Brain microvascular endothelial cell (primary cell): ENCODE measurements at regions not wholly inside any gene's neighbourhood (a gene's known extent, or its start where the extent isn't known, plus 50 kb on each side); places are given as distances from the start of the nearest gene placed in this dataset.

Experiments
- DNase-seq: peaks from one replicate; pipeline ENCODE4 v3.0.0-alpha.2; 2020
- H3K27ac ChIP-seq: fragments of 250-450 bp; sonication (Bioruptor Pico); 2 replicates; pipeline ENCODE4 v1.5.1; 2020; ENCODE audit warnings: mild to moderate bottlenecking, moderate library complexity
- H3K27me3 ChIP-seq: fragments of 250-450 bp; sonication (Bioruptor Pico); replicated peaks from 2 replicates; pipeline ENCODE4 v1.5.1; 2020; ENCODE audit warnings: mild to moderate bottlenecking
- H3K36me3 ChIP-seq: fragments of 250-450 bp; sonication (Bioruptor Pico); replicated peaks from 2 replicates; pipeline ENCODE4 v1.5.1; 2020; ENCODE audit warnings: mild to moderate bottlenecking
- H3K4me3 ChIP-seq: 2 replicates; pipeline ENCODE4 v1.5.1; 2011; ENCODE audit warnings: low read depth, mild to moderate bottlenecking, control low read depth, low read length, moderate library complexity
- in situ Hi-C: cut with HindIII; loops from 2 replicates; pipeline ENCODE4 v1.10.0; 2017; ENCODE audit warnings: low sequenced_read_pairs, low pct_ligation_motif_present
- TF ChIP-seq, protein P1 (sequence below): IDR thresholded peaks from 2 replicates; pipeline ENCODE4 v1.5.1; 2011; ENCODE audit warnings: low read depth, mild to moderate bottlenecking, moderate library complexity, low read length, control low read depth, inconsistent platforms; ENCODE audit errors: missing control alignments

DNA sequence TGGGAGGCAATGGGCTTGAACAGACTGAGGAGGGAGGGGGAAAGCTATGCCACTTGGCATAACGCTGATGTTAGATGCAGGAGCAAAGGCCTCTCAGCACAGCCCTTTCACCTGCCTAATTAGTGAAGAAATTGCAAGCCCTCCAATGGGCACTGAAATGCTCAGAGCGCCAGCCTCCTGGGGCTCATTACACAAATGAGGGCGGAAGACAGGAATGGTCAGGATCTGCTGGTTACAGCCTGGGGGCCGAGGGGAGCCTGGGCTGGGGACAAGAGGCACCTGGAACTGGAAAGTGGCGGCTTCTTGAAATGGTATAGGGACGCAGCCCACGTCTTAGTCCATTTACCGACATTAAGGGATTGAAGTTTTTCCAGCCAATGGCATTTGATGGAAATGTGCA lies 50.2 kb upstream of the PLET1 start:
- H3K27ac ChIP-seq, result no peak overlapping the region
- DNase-seq, result no peak

DNA sequence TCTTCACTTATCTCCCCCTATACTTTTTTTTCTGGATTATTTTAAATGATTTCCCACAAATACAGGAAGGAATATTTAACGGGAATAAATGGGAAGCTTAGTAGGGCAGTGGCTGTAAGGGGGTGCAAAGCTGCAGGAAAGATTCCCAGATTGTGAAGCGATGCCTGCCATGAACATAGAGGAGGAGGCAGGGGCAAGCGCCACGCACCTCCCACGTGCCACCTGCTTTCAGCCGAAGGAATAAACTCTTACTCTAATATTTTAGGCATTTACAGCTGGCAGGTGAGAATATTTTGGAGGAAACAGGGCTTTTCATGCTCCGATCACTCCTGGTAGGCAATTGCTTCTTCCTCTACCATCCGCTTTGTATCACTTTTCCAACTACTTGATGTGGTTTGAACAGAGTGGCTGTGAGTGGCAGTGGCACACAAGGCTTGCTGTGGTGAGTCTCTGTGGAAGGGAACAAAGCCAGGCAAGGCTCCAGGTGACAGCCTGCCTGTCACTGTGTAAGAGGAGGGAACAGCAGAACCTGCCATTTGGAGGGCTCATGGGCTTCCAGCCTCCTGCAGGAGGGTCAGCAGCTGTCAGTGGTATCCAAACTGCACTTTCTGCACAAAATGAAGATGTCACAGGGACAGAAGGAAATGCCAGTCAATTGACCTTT lies 54.5 kb upstream of the PLET1 start:
- Histone ChIP-seq H3K27me3 (no peaks in the 10 kb centered on the region), H3K4me3 (no peak overlapping the region), H3K27ac (no peak overlapping the region), H3K36me3 (no peaks in the 10 kb centered on the region)
- TF ChIP-seq, protein P1, sequence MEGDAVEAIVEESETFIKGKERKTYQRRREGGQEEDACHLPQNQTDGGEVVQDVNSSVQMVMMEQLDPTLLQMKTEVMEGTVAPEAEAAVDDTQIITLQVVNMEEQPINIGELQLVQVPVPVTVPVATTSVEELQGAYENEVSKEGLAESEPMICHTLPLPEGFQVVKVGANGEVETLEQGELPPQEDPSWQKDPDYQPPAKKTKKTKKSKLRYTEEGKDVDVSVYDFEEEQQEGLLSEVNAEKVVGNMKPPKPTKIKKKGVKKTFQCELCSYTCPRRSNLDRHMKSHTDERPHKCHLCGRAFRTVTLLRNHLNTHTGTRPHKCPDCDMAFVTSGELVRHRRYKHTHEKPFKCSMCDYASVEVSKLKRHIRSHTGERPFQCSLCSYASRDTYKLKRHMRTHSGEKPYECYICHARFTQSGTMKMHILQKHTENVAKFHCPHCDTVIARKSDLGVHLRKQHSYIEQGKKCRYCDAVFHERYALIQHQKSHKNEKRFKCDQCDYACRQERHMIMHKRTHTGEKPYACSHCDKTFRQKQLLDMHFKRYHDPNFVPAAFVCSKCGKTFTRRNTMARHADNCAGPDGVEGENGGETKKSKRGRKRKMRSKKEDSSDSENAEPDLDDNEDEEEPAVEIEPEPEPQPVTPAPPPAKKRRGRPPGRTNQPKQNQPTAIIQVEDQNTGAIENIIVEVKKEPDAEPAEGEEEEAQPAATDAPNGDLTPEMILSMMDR, result no peak
- in situ Hi-C loops, result no loop called here
- DNase-seq, result no peak

More for the DNA sequence above, 50.2 kb upstream of the PLET1 start:
- TF ChIP-seq, protein P1, result no peak
- in situ Hi-C loops, result no loop called here
- Histone ChIP-seq H3K4me3 (no peak overlapping the region), H3K36me3 (no peaks in the 10 kb centered on the region), H3K27me3 (no peaks in the 10 kb centered on the region)

DNA sequence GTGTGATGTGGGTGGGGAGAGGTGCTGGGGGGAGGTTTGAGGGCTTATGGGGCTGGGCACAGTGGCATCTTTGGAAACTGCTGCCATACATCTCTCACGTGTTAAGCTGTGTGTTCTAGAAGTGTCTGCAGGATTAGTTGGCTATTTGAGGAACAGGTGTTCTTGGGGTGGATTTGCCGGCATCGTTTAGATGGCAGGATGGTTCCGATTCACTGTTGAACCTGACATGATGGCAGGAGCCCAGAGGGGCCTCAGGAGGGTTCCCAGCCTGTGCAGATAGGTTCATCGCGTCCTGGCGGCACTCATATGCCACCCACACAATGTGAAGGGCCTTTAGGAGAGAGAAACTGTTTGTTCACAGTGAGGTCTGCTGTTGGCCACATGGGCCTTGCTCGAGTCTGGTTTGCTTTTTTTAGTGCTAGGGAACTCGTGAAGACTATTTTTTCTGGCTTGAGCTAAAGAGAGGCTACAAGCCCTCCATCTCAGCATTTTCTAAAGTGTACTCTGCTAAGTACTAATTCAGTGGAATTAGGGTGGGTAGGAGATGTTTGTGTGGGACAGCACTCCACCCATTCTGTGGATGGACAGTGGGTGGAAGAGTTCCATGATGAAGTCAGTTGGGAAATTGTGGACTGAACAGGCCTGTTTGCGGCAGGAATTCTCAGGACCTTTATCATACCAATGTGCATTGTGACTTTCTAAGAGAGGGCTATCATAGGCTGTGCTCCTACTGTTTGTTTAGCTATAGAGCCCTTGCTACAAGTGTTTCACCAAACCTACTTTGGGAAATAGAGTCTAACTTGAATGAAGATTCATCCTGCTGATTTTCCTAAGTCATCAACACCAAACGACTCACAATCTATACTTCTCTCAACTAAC lies 55.4 kb upstream of the PLET1 start:
- TF ChIP-seq, protein P1, result no peak
- no peaks in the 10 kb centered on the region for H3K36me3 ChIP-seq
- H3K27ac ChIP-seq, result no peak overlapping the region
- in situ Hi-C loops, result no loop called here
- no peak for DNase-seq
- no peak overlapping the region for H3K4me3 ChIP-seq
- H3K27me3 ChIP-seq, result no peaks in the 10 kb centered on the region

DNA sequence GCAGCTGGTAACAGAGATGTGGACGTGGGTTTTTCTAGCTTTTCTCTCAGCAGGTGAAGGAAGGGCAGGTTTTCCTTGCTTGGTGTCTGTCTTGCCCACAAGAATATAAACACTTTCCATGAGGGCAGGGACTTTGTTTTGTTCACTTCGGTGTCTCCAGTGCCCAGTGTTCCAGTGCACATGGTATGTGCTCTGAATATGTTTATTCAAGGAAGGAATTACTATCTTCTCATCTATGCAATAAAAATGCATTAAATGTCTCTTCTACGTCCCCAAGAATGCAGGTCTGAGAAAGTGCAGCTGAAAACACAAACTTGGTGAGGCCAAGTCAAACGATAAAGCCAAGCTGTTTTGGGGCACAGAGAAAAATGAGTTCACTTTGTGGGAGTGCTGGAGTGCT lies 56.3 kb upstream of the PLET1 start:
- Histone ChIP-seq H3K36me3 (no peaks in the 10 kb centered on the region), H3K4me3 (no peak overlapping the region), H3K27me3 (no peaks in the 10 kb centered on the region), H3K27ac (peak overlapping the region; percentile 44)
- peak; percentile 9 for DNase-seq
- TF ChIP-seq, protein P1, result no peak
- in situ Hi-C loops, result no loop called here

DNA sequence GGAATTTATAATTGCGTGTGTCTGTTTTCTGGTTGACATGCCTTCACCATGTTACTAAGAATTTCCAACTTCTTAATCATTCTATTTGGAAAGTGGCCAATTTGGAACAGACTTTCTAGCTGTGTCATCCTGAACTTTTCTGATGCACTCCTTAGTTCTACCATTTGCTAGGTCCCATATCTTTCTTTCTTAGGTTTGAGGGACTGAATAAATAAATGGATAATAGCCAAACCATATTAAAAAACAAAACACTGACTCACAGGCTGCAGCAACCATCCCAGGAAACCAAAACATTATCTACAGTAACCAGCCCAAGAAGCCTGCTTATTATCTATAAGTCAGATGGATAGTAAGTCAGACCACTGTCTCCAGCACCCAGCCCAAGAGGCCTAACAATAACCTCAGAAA lies 57.5 kb upstream of the PLET1 start:
- H3K4me3 ChIP-seq, result no peak overlapping the region

More for the DNA sequence above, 57.5 kb upstream of the PLET1 start:
- in situ Hi-C loops, result no loop called here
- H3K27me3 ChIP-seq, result no peaks in the 10 kb centered on the region
- peak; percentile 91 for DNase-seq
- H3K27ac ChIP-seq, result peak overlapping the region; percentile 68
- no peaks in the 10 kb centered on the region for H3K36me3 ChIP-seq
- TF ChIP-seq, protein P1, result no peak
